ENCODE measurements at regions not wholly inside any gene's neighbourhood (a gene's known extent, or its start where the extent isn't known, plus 50 kb on each side); places are given as distances from the start of the nearest gene placed in this dataset.
"Not testable (repeated sequence)": the region's sequence is repeated elsewhere in the genome, so short reads cannot be mapped to it uniquely, and the experiment has no call there.

- DNase-seq (ENCODE audit: low read depth), result no peak
Observed at GRCh38 chrX:12052109-12052508, 86.2 kb upstream of the FRMPD4 start.

- DNase-seq (ENCODE audit: low read depth), result no peak
Observed at GRCh38 chrX:12058087-12058486, 80.2 kb upstream of the FRMPD4 start.

GRCh38 chrX:12060489-12061260 is 77.6 kb upstream of the FRMPD4 start:
- DNase-seq (ENCODE audit: low read depth), result no peak

GRCh38 chrX:12065251-12065650 is 73.0 kb upstream of the FRMPD4 start:
- DNase-seq (ENCODE audit: low read depth), result no peak

GRCh38 chrX:12076046-12076445 is 62.2 kb upstream of the FRMPD4 start:
- DNase-seq (ENCODE audit: low read depth), result no peak

GRCh38 chrX:12080265-12080664 is 58.0 kb upstream of the FRMPD4 start:
- peak; percentile 11 for DNase-seq (ENCODE audit: low read depth)

- DNase-seq (ENCODE audit: low read depth), result not testable (repeated sequence)
Observed at GRCh38 chrX:12082959-12083358, 55.3 kb upstream of the FRMPD4 start.
